HG02642 (cell line): ENCODE measurements at regions not wholly inside any gene's neighbourhood (a gene's known extent, or its start where the extent isn't known, plus 50 kb on each side); places are given as distances from the start of the nearest gene placed in this dataset.
"Not testable (repeated sequence)": the region's sequence is repeated elsewhere in the genome, so short reads cannot be mapped to it uniquely, and the experiment has no call there.

ENCODE experiments used
- ATAC-seq: cut with Tn5 transposase; IDR thresholded peaks from one replicate; pipeline ENCODE4 v1.9.1; 2021; ENCODE audit warnings: mild to moderate bottlenecking; ENCODE audit not compliant: unreplicated experiment, poor library complexity

DNA sequence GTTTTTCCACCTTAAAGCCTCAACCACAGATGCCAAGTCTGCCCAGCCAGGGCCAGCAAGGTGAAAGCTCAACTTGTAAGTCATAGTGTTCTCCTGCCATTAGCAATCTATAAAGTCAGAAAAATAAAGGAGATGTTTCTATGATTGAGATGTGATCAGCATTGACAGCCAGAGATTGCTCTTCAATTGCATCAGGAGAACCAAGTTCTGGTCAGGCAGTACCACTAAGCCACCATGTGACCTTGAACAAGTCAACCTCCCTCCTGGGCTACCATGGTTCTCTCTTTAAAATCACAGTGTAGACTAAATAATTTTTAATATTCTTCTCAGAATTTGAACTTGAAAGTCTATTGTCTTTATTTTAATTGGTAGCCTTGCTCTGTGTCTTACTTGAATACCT, 220.3 kb upstream of the HES1 start:
- no peak for ATAC-seq

DNA sequence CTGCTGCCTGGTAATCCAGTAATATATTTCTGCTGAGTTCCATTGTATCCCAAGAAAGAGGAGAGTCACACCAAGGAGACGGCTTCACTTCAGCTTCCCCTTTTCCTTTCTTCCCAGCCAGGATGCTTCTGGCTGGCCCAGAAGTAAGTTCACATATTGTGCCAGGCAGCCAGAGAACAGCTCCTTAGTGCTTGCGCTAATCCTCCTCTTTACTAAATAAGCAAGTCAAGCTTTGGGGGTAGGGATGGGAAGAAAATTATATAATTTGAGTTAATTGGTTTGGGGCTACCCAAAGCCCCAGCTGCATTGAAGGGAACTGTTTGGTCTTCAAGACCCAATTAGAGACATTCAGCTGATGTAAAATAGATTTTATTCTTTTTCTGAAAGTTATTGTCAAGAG, 218.8 kb upstream of the HES1 start:
- ATAC-seq, result no peak

GRCh38 chr3:193921465-193921864, 214.5 kb upstream of the HES1 start:
- no peak for ATAC-seq

GRCh38 chr3:193922034-193922774, 213.7 kb upstream of the HES1 start:
- ATAC-seq, result no peak

GRCh38 chr3:193923958-193924357, 212.0 kb upstream of the HES1 start:
- not testable (repeated sequence) for ATAC-seq

DNA sequence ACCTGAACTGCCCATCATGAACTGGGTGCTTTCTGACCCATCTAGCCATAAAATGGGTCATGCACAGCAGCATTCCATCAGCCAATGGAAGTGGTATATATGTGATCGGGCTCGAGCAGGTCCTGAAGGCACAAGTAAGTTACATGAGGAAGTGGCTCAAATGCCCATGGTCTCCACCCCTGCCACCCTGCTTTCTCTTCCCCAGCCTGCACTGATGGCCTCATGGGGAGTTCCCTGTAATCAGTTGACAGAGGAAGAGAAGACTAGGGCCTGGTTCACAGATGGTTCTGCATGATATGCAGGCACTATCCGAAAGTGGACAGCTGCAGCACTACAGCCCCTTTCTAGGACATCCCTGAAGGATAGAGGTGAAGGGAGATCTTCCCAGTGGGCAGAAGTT, 209.9 kb upstream of the HES1 start:
- ATAC-seq, result not testable (repeated sequence)

DNA sequence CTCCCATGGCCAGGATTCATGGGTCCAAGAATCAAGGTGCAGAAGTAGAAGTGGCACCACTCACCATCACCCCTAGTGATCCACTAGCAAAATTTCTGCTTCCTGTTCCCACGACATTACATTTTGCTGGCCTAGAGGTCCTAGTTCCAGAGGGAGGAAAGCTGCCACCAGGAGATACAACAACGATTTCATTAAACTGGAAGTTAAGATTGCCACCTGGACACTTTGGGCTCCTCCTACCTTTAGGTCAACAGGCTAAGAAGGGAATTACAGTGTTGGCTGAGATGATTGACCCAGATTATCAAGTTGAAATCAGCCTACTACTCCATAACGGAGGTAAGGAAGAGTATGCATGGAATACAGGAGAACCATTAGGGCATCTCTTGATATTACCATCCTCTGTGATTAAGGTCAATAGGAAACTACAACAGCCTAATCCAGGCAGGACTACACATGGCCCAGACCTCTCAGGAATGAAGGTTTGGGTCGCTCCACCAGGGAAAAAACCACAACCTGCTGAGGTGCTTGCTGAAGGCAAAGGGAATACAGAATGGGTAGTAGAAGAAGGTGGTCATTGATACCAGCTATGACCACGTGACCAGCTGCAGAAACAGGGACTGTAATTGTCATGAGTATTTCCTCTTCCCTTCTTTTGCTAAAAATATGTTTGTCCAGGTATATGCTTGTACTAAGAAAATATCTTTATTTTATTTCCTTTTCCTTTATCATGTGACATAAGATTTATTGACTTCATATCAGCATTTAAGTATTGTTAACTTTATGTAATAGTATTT, 208.3 kb upstream of the HES1 start:
- ATAC-seq, result not testable (repeated sequence)

- no peak for ATAC-seq
These were observed 207.4 kb upstream of the HES1 start for GRCh38 chr3:193928354-193929209.

GRCh38 chr3:193929373-193929772, 206.6 kb upstream of the HES1 start:
- ATAC-seq, result no peak

DNA sequence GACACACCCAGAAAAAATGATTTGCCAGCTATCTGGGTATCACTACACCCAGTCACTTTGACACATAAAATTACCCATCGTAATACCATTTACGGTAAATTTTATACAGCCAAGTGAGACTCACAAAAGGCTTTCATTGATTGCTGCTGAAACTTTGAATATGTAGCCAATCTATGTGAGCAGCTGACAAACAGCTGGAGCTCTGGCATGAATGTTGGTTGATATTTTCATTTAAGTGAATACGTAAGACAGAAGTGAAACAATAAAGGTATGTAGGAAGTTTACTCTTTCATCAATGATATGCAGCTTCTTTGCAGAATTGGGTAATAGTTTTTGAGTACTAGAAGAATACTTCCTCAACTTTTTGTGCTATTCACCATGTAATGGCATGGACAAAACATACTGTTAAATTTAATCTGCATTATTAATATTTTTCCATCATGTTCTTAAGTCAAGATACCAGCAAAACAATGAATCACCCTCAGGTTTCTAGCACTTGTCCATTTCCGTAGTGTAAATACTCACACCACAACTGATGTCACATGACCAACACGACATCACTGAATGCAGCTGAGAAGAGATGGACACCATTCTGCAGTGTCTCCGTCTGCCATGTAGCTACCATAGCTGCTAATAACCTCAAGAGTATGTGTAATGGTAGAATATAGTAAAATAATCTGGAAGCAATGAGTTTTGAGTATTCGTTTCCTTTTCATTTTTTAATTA, 205.9 kb upstream of the HES1 start:
- ATAC-seq, result no peak

DNA sequence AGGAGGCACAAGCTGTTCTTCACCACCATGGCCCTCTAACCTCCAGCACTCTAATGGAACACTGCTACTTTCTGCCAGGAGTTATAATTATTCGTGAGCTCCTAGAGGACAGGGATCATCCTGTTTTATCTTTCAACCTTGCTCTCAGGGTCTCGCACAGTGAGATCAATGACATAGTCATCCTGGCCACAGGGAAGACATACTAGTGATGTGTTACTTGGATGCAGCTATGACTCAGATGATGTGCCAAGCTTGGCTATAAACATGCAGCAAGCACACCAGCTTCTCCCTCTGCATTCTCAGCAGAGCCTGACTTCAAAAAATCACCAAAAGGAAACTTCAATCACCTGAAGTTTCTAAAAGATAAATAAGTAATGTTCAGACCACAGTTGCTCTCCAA, 203.8 kb upstream of the HES1 start:
- ATAC-seq, result no peak

- no peak for ATAC-seq
These were observed 203.4 kb upstream of the HES1 start for GRCh38 chr3:193932576-193932975.

DNA sequence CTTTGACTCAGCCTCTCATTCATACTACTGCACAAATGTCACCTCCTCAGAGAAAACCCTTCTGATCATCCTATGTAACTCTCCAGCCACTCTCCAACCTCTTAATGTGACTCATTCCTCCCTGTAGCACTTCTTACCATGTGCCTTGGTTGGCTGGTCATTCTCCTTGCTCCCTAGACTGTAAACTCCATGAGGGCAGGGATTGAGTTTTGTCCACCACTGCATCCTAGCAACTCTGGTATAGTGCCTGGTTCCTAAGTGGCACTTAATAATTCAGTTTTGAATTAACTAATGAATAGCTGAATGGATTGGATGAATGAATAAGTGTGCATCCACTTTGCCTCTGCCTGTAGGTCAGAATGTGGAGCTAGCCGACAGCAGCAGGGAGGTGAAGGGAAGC, 202.5 kb upstream of the HES1 start:
- ATAC-seq, result no peak

- ATAC-seq, result no peak
These were observed 200.0 kb upstream of the HES1 start for GRCh38 chr3:193935916-193936315.

DNA sequence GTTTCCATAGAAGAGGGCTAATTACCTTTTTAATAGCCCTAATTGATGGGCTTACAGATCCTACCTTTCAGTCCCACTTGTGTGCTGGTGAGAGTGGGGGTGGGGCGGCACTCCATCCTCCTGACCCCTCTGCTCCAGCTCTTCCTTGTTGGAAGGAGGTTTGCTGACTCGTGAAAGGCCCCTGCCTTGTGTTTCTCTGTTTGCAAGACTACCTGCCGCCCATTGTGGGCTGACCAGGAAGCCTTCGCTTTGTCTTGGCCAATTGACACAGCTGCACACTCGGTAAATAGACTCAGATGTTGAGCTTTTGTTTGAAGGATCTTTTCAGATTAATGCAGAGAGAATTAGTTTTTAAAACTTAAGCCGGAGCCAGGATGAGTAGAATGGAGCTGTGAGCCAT, 197.3 kb upstream of the HES1 start:
- no peak for ATAC-seq

GRCh38 chr3:193939527-193939926, 196.4 kb upstream of the HES1 start:
- ATAC-seq, result no peak

- ATAC-seq, result no peak
These were observed 195.4 kb upstream of the HES1 start for GRCh38 chr3:193940526-193940925.

DNA sequence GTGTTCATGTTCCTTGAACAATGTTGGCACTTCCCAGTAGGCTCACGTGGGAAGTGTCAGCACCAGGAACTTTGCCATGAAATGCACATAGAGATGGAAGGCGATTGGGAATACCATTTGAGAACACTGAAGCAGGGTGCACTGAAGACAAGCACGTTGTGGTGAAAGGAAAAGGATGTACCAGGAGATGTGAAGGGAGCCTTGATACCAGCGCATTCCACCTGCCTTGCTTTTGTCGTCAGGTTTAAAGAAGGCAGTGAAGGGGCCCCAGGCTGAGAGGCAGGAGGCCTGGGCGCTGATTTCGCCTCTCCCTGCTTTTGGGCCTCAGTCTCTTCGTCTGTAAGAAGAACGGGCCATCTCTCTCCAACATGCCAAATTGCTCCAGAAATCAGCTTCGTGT, 194.5 kb upstream of the HES1 start:
- no peak for ATAC-seq

- ATAC-seq, result no peak
These were observed 193.4 kb upstream of the HES1 start for GRCh38 chr3:193942516-193943055.

DNA sequence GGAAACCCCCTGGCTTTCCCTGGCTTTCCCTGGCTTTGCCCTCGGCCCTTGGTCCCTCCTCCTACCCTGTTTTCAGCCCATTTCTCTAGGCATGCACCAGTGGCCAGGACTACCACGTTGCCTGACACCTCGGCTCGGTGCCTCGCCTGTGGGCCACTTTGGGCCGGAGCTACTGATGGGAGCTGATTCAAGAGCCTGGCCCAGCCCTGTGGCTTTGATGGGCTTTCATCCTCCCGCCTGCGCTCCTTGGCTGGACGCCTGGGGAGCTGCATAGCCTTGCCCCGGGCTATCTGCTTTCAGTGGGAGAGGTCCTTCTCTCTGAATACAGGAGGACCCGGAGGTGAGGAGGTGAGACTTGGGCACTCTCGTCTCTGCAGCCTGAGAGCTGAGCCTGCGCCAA, 192.7 kb upstream of the HES1 start:
- no peak for ATAC-seq
